IMR-90 (cell line): ENCODE measurements at regions not wholly inside any gene's neighbourhood (a gene's known extent, or its start where the extent isn't known, plus 50 kb on each side); places are given as distances from the start of the nearest gene placed in this dataset.
A peak's percentile ranks its signal among the peaks of the same experiment; 100 is the strongest.

Experiments
- ATAC-seq: fragments of 200-7000 bp; cut with Tn5 transposase; 2 replicates; pipeline ENCODE4 v1.9.1; 2020; ENCODE audit warnings: low read depth, mild to moderate bottlenecking, moderate library complexity
- BruUV-seq: library from RNA; stranded (reverse); fragments of 400-500 nt; replicated peaks from 2 replicates; lab custom pipeline; 2021; lab: Mats Ljungman, UMichigan
- CTCF ChIA-PET: fragments of 300-600 bp; formaldehyde crosslinking; extraction: SDS; loops from one replicate; lab custom pipeline; 2021; ENCODE audit warnings: antibody characterized with exemption; lab: Yijun Ruan, JAX
- POLR2A ChIA-PET: fragments of 300-600 bp; sonication (Branson Sonifier 250); formaldehyde crosslinking; loops from one replicate; lab custom pipeline; 2022; ENCODE audit warnings: antibody characterized with exemption; ENCODE audit not compliant: unreplicated experiment; lab: Charles Lee
- DNase-seq: peaks from one replicate; pipeline ENCODE4 v3.0.0; 2013
- H2AFZ ChIP-seq: replicated peaks from 2 replicates; pipeline ENCODE3; 2013; ENCODE audit warnings: low read length, mild to moderate bottlenecking; ENCODE audit not compliant: poor library complexity
- H2AK5ac ChIP-seq: 2 replicates; pipeline ENCODE4 v1.6.1; 2013; ENCODE audit warnings: low read depth, low read length, inconsistent platforms
- H2AK9ac ChIP-seq: replicated peaks from 2 replicates; pipeline ENCODE3; 2013; ENCODE audit warnings: mild to moderate bottlenecking, low read depth, low read length, moderate library complexity; ENCODE audit not compliant: poor library complexity
- H2BK120ac ChIP-seq: 2 replicates; pipeline ENCODE4 v1.6.1; 2013; ENCODE audit warnings: low read depth, low read length, inconsistent platforms
- H2BK15ac ChIP-seq: 3 replicates; pipeline ENCODE4 v1.6.1; 2013; ENCODE audit warnings: low read depth, low read length, inconsistent platforms
- H2BK20ac ChIP-seq: 2 replicates; pipeline ENCODE4 v1.6.1; 2013; ENCODE audit warnings: low read depth, mild to moderate bottlenecking, inconsistent platforms, low read length, moderate library complexity
- H2BK5ac ChIP-seq: 2 replicates; pipeline ENCODE4 v1.6.1; 2013; ENCODE audit warnings: mild to moderate bottlenecking, low read depth, low read length, inconsistent platforms; ENCODE audit not compliant: poor library complexity, severe bottlenecking
- H3K14ac ChIP-seq: replicated peaks from 2 replicates; pipeline ENCODE4 v1.6.1; 2013; ENCODE audit warnings: low read depth, low read length, inconsistent platforms
- H3K18ac ChIP-seq: 2 replicates; pipeline ENCODE4 v1.6.1; 2013; ENCODE audit warnings: low read depth, low read length, control low read depth
- H3K23ac ChIP-seq: 2 replicates; pipeline ENCODE4 v1.6.1; 2013; ENCODE audit warnings: low read depth, low read length, inconsistent platforms
- H3K27ac ChIP-seq: 2 replicates; pipeline ENCODE4 v1.5.1; 2013; ENCODE audit warnings: mild to moderate bottlenecking, control low read depth, low read length; ENCODE audit not compliant: insufficient read depth
- H3K27me3 ChIP-seq: 2 replicates; pipeline ENCODE4 v1.6.1; 2013; ENCODE audit warnings: low read length; ENCODE audit not compliant: control insufficient read depth, insufficient read depth
- H3K36me3 ChIP-seq: 2 replicates; pipeline ENCODE4 v1.6.1; 2013; ENCODE audit warnings: low read length, mixed read lengths; ENCODE audit not compliant: control insufficient read depth, insufficient read depth
- H3K4ac ChIP-seq: 2 replicates; pipeline ENCODE4 v1.6.1; 2013; ENCODE audit warnings: low read depth, low read length, inconsistent platforms
- H3K4me1 ChIP-seq: 2 replicates; pipeline ENCODE4 v1.6.1; 2013; ENCODE audit warnings: low read length, mixed read lengths; ENCODE audit not compliant: control insufficient read depth, insufficient read depth
- H3K4me2 ChIP-seq: 2 replicates; pipeline ENCODE4 v1.6.1; 2013; ENCODE audit warnings: low read depth, mild to moderate bottlenecking, control low read depth, low read length, moderate library complexity
- H3K4me3 ChIP-seq: 2 replicates; pipeline ENCODE4 v1.5.1; 2013; ENCODE audit warnings: low read depth, mild to moderate bottlenecking, control low read depth, low read length, moderate library complexity; ENCODE audit not compliant: insufficient read depth
- H3K56ac ChIP-seq: 2 replicates; pipeline ENCODE4 v1.6.1; 2013; ENCODE audit warnings: low read length, inconsistent platforms; ENCODE audit not compliant: insufficient read depth; ENCODE audit errors: extremely low read depth
- H3K79me1 ChIP-seq, 2 experiments: 2 replicates each; pipeline ENCODE4 v1.6.1; 2013; ENCODE audit warnings: low read length in 2 of 2, inconsistent platforms in 1 of 2, low read depth in 1 of 2
- H3K9ac ChIP-seq: 2 replicates; pipeline ENCODE4 v1.6.1; 2013; ENCODE audit warnings: low read depth, low read length, control low read depth
- H3K9me1 ChIP-seq: 2 replicates; pipeline ENCODE4 v1.6.1; 2013; ENCODE audit warnings: low read length, inconsistent platforms; ENCODE audit not compliant: insufficient read depth
- H3K9me3 ChIP-seq: 2 replicates; pipeline ENCODE4 v1.6.1; 2013; ENCODE audit warnings: low read length; ENCODE audit not compliant: control insufficient read depth, insufficient read depth
- H4K20me1 ChIP-seq: 2 replicates; pipeline ENCODE4 v1.6.1; 2013; ENCODE audit warnings: low read length, inconsistent platforms; ENCODE audit not compliant: insufficient read depth
- H4K5ac ChIP-seq: 2 replicates; pipeline ENCODE4 v1.6.1; 2013; ENCODE audit warnings: mild to moderate bottlenecking, low read depth, low read length, control low read depth
- H4K8ac ChIP-seq, 2 experiments: 2 replicates each; pipeline ENCODE4 v1.6.1; 2013; ENCODE audit warnings: low read depth in 2 of 2, low read length in 2 of 2, control low read depth in 1 of 2, inconsistent platforms in 1 of 2
- H4K91ac ChIP-seq: 2 replicates; pipeline ENCODE4 v1.6.1; 2013; ENCODE audit warnings: low read depth, low read length, inconsistent platforms; ENCODE audit not compliant: insufficient read depth
- MAFK ChIP-seq: IDR thresholded peaks from 2 replicates; pipeline ENCODE4 v1.6.1; 2012; ENCODE audit warnings: low read depth, low read length, improper control_type of control experiment
- NFE2L2 ChIP-seq: fragments of 150-350 bp; IDR thresholded peaks from 2 replicates; pipeline ENCODE4 v1.6.1; 2016; ENCODE audit warnings: low read depth, mild to moderate bottlenecking, low read length
- RCOR1 ChIP-seq: IDR thresholded peaks from 2 replicates; pipeline ENCODE4 v1.6.1; 2012; ENCODE audit warnings: mild to moderate bottlenecking, low read length, improper control_type of control experiment; ENCODE audit not compliant: insufficient replicate concordance
- SMC3 ChIP-seq: fragments of 150-350 bp; IDR thresholded peaks from 2 replicates; pipeline ENCODE4 v1.6.1; 2016; ENCODE audit warnings: low read depth, mild to moderate bottlenecking, antibody characterized with exemption, low read length, moderate library complexity
- USF2 ChIP-seq: fragments of 150-350 bp; IDR thresholded peaks from 2 replicates; pipeline ENCODE4 v1.6.1; 2017; ENCODE audit warnings: mild to moderate bottlenecking, antibody characterized with exemption, low read length, low read depth
- WGBS, 2 experiments: methylation state at CpG; one replicate each; pipeline versions ENCODE4 v1.1.5 to v1.1.7; 2013; ENCODE audit warnings: missing lambda C conversion rate in 2 of 2; ENCODE audit not compliant: insufficient read length in 1 of 2; ENCODE audit errors: extremely low coverage in 2 of 2; 5-methylcytosine and 5-hydroxymethylcytosine counted together
- dilution Hi-C: fragments of 300-500 bp; cut with HindIII; formaldehyde crosslinking; loops from one replicate; pipeline ENCODE4 v1.14.3; 2018; ENCODE audit warnings: low sequenced_read_pairs; ENCODE audit not compliant: unreplicated experiment
- in situ Hi-C: fragments of 300-500 bp; cut with MboI; formaldehyde crosslinking; loops from 3 replicates; pipeline ENCODE4 v1.14.3; 2019; ENCODE audit warnings: low sequenced_read_pairs, inconsistent platforms, mixed read lengths
- intact Hi-C: fragments of 100-400 bp; cut with micrococcal nuclease; formaldehyde crosslinking; loops from 2 replicates; pipeline ENCODE4 v1.10.0; 2022
- TF ChIP-seq, protein P1 (sequence below): conservative IDR thresholded peaks from 2 replicates; pipeline ENCODE4 v1.5.1; 2012; ENCODE audit warnings: mild to moderate bottlenecking, low read depth, low read length, improper control_type of control experiment

GRCh38 chr2:188875104-188875503 lies 99.1 kb upstream of the COL3A1 start:
- CTCF ChIA-PET = no interaction called here
- H3K79me1 ChIP-seq = no peaks in the 10 kb centered on the region
- no peak overlapping the region for H2AK9ac ChIP-seq
- H3K14ac ChIP-seq = no peak overlapping the region
- no peaks in the 10 kb centered on the region for H3K9me1 ChIP-seq
- H3K4me2 ChIP-seq = no peak overlapping the region
- no peak overlapping the region for H4K91ac ChIP-seq
- no peaks in the 10 kb centered on the region for H4K20me1 ChIP-seq
- H3K4ac ChIP-seq = no peak overlapping the region
- BruUV-seq = no TSS peak
- H3K27ac ChIP-seq = no peak overlapping the region
- no peak overlapping the region for H2BK120ac ChIP-seq
- H3K36me3 ChIP-seq = no peaks in the 10 kb centered on the region
- 100% methylated on average over 3 of the region's 6 CpGs; no CpG with 5 or more reads in 1 of the 2 experiments for WGBS, 2 experiments
- POLR2A ChIA-PET = no interaction called here
- no peak for TF ChIP-seq USF2
- no peak for TF ChIP-seq NFE2L2
- TF ChIP-seq, protein P1, sequence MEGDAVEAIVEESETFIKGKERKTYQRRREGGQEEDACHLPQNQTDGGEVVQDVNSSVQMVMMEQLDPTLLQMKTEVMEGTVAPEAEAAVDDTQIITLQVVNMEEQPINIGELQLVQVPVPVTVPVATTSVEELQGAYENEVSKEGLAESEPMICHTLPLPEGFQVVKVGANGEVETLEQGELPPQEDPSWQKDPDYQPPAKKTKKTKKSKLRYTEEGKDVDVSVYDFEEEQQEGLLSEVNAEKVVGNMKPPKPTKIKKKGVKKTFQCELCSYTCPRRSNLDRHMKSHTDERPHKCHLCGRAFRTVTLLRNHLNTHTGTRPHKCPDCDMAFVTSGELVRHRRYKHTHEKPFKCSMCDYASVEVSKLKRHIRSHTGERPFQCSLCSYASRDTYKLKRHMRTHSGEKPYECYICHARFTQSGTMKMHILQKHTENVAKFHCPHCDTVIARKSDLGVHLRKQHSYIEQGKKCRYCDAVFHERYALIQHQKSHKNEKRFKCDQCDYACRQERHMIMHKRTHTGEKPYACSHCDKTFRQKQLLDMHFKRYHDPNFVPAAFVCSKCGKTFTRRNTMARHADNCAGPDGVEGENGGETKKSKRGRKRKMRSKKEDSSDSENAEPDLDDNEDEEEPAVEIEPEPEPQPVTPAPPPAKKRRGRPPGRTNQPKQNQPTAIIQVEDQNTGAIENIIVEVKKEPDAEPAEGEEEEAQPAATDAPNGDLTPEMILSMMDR = no peak
- no peak for TF ChIP-seq SMC3
- TF ChIP-seq RCOR1 = no peak
- no peak for TF ChIP-seq MAFK
- H3K56ac ChIP-seq = no peak overlapping the region
- H3K23ac ChIP-seq = no peak overlapping the region
- intact Hi-C loops (no loop called here), in situ Hi-C loops (no loop called here), dilution Hi-C loops (no loop called here)
- H3K4me1 ChIP-seq = no peaks in the 10 kb centered on the region; the same call in 1 of the 2 replicates
- no peak overlapping the region for H2BK15ac ChIP-seq
- no peaks in the 10 kb centered on the region for H3K9me3 ChIP-seq
- ATAC-seq (no peak), DNase-seq (no peak)
- no peak overlapping the region for H2BK5ac ChIP-seq
- H2AFZ ChIP-seq = no peak overlapping the region
- H3K9ac ChIP-seq = no peak overlapping the region
- no peak overlapping the region for H2AK5ac ChIP-seq
- H4K8ac ChIP-seq = no peak overlapping the region
- H2BK20ac ChIP-seq = peak overlapping the region; percentile 18; the same call in 1 of the 2 replicates
- no peak overlapping the region for H4K5ac ChIP-seq
- H3K18ac ChIP-seq = no peak overlapping the region
- H3K27me3 ChIP-seq = no peaks in the 10 kb centered on the region
- H3K4me3 ChIP-seq = no peak overlapping the region
